Brain microvascular endothelial cell (primary cell): ENCODE measurements at regions not wholly inside any gene's neighbourhood (a gene's known extent, or its start where the extent isn't known, plus 50 kb on each side); places are given as distances from the start of the nearest gene placed in this dataset.

Experiments used
- DNase-seq: peaks from one replicate; pipeline ENCODE4 v3.0.0-alpha.2; 2020
- H3K27ac ChIP-seq: fragments of 250-450 bp; sonication (Bioruptor Pico); 2 replicates; pipeline ENCODE4 v1.5.1; 2020; ENCODE audit warnings: mild to moderate bottlenecking, moderate library complexity
- H3K27me3 ChIP-seq: fragments of 250-450 bp; sonication (Bioruptor Pico); replicated peaks from 2 replicates; pipeline ENCODE4 v1.5.1; 2020; ENCODE audit warnings: mild to moderate bottlenecking
- H3K36me3 ChIP-seq: fragments of 250-450 bp; sonication (Bioruptor Pico); replicated peaks from 2 replicates; pipeline ENCODE4 v1.5.1; 2020; ENCODE audit warnings: mild to moderate bottlenecking
- H3K4me3 ChIP-seq: 2 replicates; pipeline ENCODE4 v1.5.1; 2011; ENCODE audit warnings: low read depth, mild to moderate bottlenecking, control low read depth, low read length, moderate library complexity
- CTCF ChIP-seq: IDR thresholded peaks from 2 replicates; pipeline ENCODE4 v1.5.1; 2011; ENCODE audit warnings: low read depth, mild to moderate bottlenecking, moderate library complexity, low read length, control low read depth, inconsistent platforms; ENCODE audit errors: missing control alignments
- in situ Hi-C: cut with HindIII; loops from 2 replicates; pipeline ENCODE4 v1.10.0; 2017; ENCODE audit warnings: low sequenced_read_pairs, low pct_ligation_motif_present

GRCh38 chr10:129320340-129320739 is 146.7 kb upstream of the MGMT start:
- no peaks in the 10 kb centered on the region for H3K36me3 ChIP-seq
- DNase-seq: no peak
- no peaks in the 10 kb centered on the region for H3K27me3 ChIP-seq
- no peak for TF ChIP-seq CTCF
- H3K27ac ChIP-seq: no peak overlapping the region
- in situ Hi-C loops: no loop called here
- H3K4me3 ChIP-seq: no peak overlapping the region

- H3K27me3 ChIP-seq: no peaks in the 10 kb centered on the region
- in situ Hi-C loops: no loop called here
- no peak for TF ChIP-seq CTCF
- DNase-seq: no peak
- no peak overlapping the region for H3K27ac ChIP-seq
- no peaks in the 10 kb centered on the region for H3K36me3 ChIP-seq
- no peak overlapping the region for H3K4me3 ChIP-seq
Observed at GRCh38 chr10:129321727-129322126, 145.3 kb upstream of the MGMT start.

DNA sequence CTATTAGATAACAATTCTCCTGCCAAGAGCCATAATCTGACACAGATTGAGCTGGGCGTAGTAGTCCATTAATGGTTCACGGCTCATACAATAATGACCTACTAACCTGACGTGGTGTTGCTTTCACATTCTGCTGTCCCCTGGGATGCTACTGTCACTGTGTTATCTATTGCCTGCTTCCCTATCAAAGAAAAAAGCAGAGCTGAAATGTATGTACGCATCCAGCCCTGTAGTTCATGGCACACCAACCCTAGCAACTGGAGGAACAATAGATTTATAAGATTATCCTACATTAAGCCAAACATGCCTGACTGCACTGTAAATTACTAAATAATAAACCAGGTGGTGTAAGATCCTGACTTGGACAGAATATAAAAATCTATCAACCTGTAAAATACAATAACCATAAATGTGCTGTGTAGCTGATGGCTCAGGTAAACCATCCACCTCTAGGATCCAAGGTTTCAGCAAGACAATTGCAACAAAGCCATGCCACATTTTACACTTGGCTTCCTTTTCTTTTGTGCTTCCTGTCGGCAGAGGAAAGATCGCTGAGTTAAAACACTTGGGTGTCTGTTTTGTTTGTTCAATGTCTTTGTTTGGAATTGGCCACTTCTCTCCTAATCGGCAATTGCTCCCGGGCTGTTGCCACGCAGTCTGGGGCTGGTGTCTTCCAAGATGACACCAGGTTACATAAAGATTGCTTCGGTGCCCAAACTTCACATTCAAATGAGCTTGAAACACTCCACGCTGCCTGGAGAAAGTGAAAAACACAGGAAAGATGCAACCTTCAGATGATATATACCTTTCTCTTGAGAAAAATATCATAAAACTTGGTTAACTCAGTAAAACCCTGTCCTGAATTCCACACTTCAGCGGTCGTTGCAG is 143.9 kb upstream of the MGMT start:
- DNase-seq: no peak
- Histone ChIP-seq H3K27me3 (no peaks in the 10 kb centered on the region), H3K36me3 (no peaks in the 10 kb centered on the region), H3K27ac (no peak overlapping the region), H3K4me3 (no peak overlapping the region)
- TF ChIP-seq CTCF: no peak
- in situ Hi-C loops: no loop called here

- DNase-seq: no peak
- no peak for TF ChIP-seq CTCF
- Histone ChIP-seq H3K4me3 (no peak overlapping the region), H3K36me3 (no peaks in the 10 kb centered on the region), H3K27ac (no peak overlapping the region), H3K27me3 (no peaks in the 10 kb centered on the region)
- in situ Hi-C loops: no loop called here
Observed at GRCh38 chr10:129323879-129324278, 143.2 kb upstream of the MGMT start.

DNA sequence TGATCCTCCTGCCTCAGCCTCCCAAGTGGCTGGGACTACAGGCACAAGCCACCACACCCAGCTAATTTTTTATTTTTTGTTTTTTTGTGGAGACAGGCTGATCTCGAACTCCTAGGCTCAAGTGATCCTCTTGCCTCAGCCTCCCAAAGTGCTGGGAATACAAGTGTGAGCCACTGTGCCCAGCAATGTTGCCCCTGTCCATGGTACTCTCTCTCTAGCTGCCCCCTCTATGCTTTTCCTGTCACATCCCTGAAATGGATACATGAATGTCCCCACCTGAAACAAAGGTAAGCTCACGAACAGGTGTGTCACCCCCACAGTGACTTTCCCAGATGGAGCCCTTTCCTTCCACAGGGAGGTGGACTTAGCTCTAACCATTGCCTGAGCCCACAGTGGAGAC is 141.1 kb upstream of the MGMT start:
- DNase-seq: no peak
- no peak overlapping the region for H3K27ac ChIP-seq
- in situ Hi-C loops: no loop called here

More for the DNA sequence above, 141.1 kb upstream of the MGMT start:
- TF ChIP-seq CTCF: no peak
- Histone ChIP-seq H3K27me3 (no peaks in the 10 kb centered on the region), H3K36me3 (no peaks in the 10 kb centered on the region), H3K4me3 (no peak overlapping the region)
